Naive thymus-derived CD4-positive, alpha-beta T cell (primary cell): ENCODE measurements at regions not wholly inside any gene's neighbourhood (a gene's known extent, or its start where the extent isn't known, plus 50 kb on each side); places are given as distances from the start of the nearest gene placed in this dataset.

Experiments used
- ATAC-seq: fragments of 150-1000 bp; cut with Tn5 transposase; 2 replicates; pipeline ENCODE4 v1.10.0; 2021; ENCODE audit warnings: mild to moderate bottlenecking, moderate library complexity
- CTCF ChIA-PET: fragments of 350-600 bp; sonication (Branson Sonifier 250); formaldehyde crosslinking; loops from one replicate; lab custom pipeline; 2021; ENCODE audit warnings: antibody characterized with exemption; lab: Charles Lee
- POLR2A ChIA-PET: fragments of 350-600 bp; sonication (Branson Sonifier 250); formaldehyde crosslinking; loops from one replicate; lab custom pipeline; 2021; ENCODE audit warnings: antibody characterized with exemption, inconsistent platforms; lab: Charles Lee
- DNase-seq, 9 donors: peaks; one replicate each; pipeline versions ENCODE4 v3.0.0 to v3.0.0-alpha.2; 2020 to 2022; ENCODE audit warnings: mixed read lengths in 1 of 9
- H3K27ac ChIP-seq: one replicate; pipeline ENCODE4 v1.7.0; 2013; ENCODE audit warnings: mild to moderate bottlenecking, low read depth, low read length, moderate library complexity
- H3K27me3 ChIP-seq, 2 donors: one replicate each; pipeline ENCODE4 v1.7.0; 2013; ENCODE audit warnings: low read length in 2 of 2, mild to moderate bottlenecking in 2 of 2, moderate library complexity in 2 of 2; ENCODE audit not compliant: control insufficient read depth in 2 of 2, insufficient read depth in 2 of 2
- H3K36me3 ChIP-seq, 3 experiments: 1 replicate in 2 of 3; 2 replicates in 1 of 3; pipeline ENCODE4 v1.7.0; 2013; ENCODE audit warnings: low read length in 3 of 3, mild to moderate bottlenecking in 3 of 3, moderate library complexity in 1 of 3; ENCODE audit not compliant: insufficient read depth in 3 of 3, control insufficient read depth in 2 of 3
- H3K4me1 ChIP-seq, 2 donors: one replicate each; pipeline ENCODE4 v1.7.0; 2013; ENCODE audit warnings: low read length in 2 of 2, mild to moderate bottlenecking in 2 of 2, moderate library complexity in 1 of 2; ENCODE audit not compliant: control insufficient read depth in 2 of 2, insufficient read depth in 2 of 2
- H3K4me3 ChIP-seq: 2 replicates; pipeline ENCODE4 v1.7.0; 2013; ENCODE audit warnings: mild to moderate bottlenecking, low read length
- H3K9me3 ChIP-seq, 3 experiments: 1 replicate in 2 of 3; 2 replicates in 1 of 3; pipeline ENCODE4 v1.7.0; 2013; ENCODE audit warnings: low read length in 3 of 3; ENCODE audit not compliant: control insufficient read depth in 2 of 3
- H3K27ac Mint-ChIP-seq, 9 donors: one replicate each; pipeline ENCODE4 v1.8.0; 2020 to 2022; ENCODE audit warnings: mixed read lengths in 9 of 9, mild to moderate bottlenecking in 8 of 9, moderate library complexity in 5 of 9, inconsistent platforms in 2 of 9
- H3K27me3 Mint-ChIP-seq, 5 donors: one replicate each; pipeline ENCODE4 v1.8.0; 2021 to 2022; ENCODE audit warnings: mixed read lengths in 5 of 5, mild to moderate bottlenecking in 1 of 5
- H3K36me3 Mint-ChIP-seq, 5 donors: one replicate each; pipeline ENCODE4 v1.8.0; 2020 to 2022; ENCODE audit warnings: mixed read lengths in 5 of 5, mild to moderate bottlenecking in 3 of 5, inconsistent platforms in 1 of 5
- H3K4me1 Mint-ChIP-seq, 7 donors: one replicate each; pipeline ENCODE4 v1.8.0; 2020 to 2022; ENCODE audit warnings: mixed read lengths in 7 of 7, mild to moderate bottlenecking in 3 of 7, inconsistent platforms in 1 of 7
- H3K4me3 Mint-ChIP-seq, 10 donors: one replicate each; pipeline ENCODE4 v1.8.0; 2020 to 2022; ENCODE audit warnings: mild to moderate bottlenecking in 10 of 10, mixed read lengths in 10 of 10, moderate library complexity in 6 of 10, inconsistent platforms in 2 of 10
- H3K9me3 Mint-ChIP-seq, 11 donors: one replicate each; pipeline ENCODE4 v1.8.0; 2020 to 2022; ENCODE audit warnings: mixed read lengths in 11 of 11, mild to moderate bottlenecking in 4 of 11, inconsistent platforms in 1 of 11, moderate library complexity in 1 of 11
- intact Hi-C, 2 donors: fragments of 100-400 bp; cut with micrococcal nuclease; formaldehyde crosslinking; loops; one replicate each; pipeline ENCODE4 v1.15.1; 2023

- CTCF ChIA-PET, result interaction anchor here (0.6 kb wide), 1 partner anchor 28 kb away, joined by 3 read pairs; no protein-coding TSS in a partner anchor
- H3K27ac ChIP-seq, result no peak overlapping the region
- H3K27ac Mint-ChIP-seq, result no peak overlapping the region
- no peaks in the 10 kb centered on the region for H3K36me3 Mint-ChIP-seq
- DNase-seq (no peak), ATAC-seq (no peak)
- POLR2A ChIA-PET, result no interaction called here
- no peak overlapping the region for H3K4me3 Mint-ChIP-seq
- intact Hi-C loops, result no loop called here
- H3K4me3 ChIP-seq, result no peak overlapping the region
- H3K4me1 ChIP-seq, result no peaks in the 10 kb centered on the region
- no peaks in the 10 kb centered on the region for H3K36me3 ChIP-seq
- H3K27me3 ChIP-seq, result no peaks in the 10 kb centered on the region
- H3K4me1 Mint-ChIP-seq, result no peaks in the 10 kb centered on the region
- H3K9me3 Mint-ChIP-seq, result peaks cover 0 to 11% (median 2%) of the 10 kb centered on the region in 11 donors
- H3K9me3 ChIP-seq, result no peaks in the 10 kb centered on the region
- no peaks in the 10 kb centered on the region for H3K27me3 Mint-ChIP-seq
Observed at GRCh38 chr2:49444005-49444404, 289.7 kb upstream of the FSHR start.

- H3K27me3 ChIP-seq, result no peaks in the 10 kb centered on the region
- no peaks in the 10 kb centered on the region for H3K4me1 ChIP-seq
- ChIA-PET POLR2A (no interaction called here), CTCF (no interaction called here)
- Mint-ChIP-seq H3K27me3 (no peaks in the 10 kb centered on the region), H3K36me3 (no peaks in the 10 kb centered on the region), H3K9me3 (peaks cover 0 to 13% (median 3%) of the 10 kb centered on the region in 11 donors), H3K4me1 (no peaks in the 10 kb centered on the region), H3K4me3 (no peak overlapping the region), H3K27ac (no peak overlapping the region)
- H3K9me3 ChIP-seq, result no peaks in the 10 kb centered on the region
- ATAC-seq (no peak), DNase-seq (no peak)
- intact Hi-C loops, result no loop called here
- no peaks in the 10 kb centered on the region for H3K36me3 ChIP-seq
- no peak overlapping the region for H3K4me3 ChIP-seq
- H3K27ac ChIP-seq, result no peak overlapping the region
Observed at GRCh38 chr2:49426996-49427395, 272.7 kb upstream of the FSHR start.

GRCh38 chr2:49416252-49416651, 261.9 kb upstream of the FSHR start:
- POLR2A ChIA-PET, result no interaction called here
- CTCF ChIA-PET, result no interaction called here
- DNase-seq (no peak), ATAC-seq (no peak)
- no peak overlapping the region for H3K4me3 ChIP-seq
- intact Hi-C loops, result no loop called here
- Mint-ChIP-seq H3K4me3 (no peak overlapping the region), H3K4me1 (no peaks in the 10 kb centered on the region), H3K9me3 (peaks cover 0 to 7% (median 3%) of the 10 kb centered on the region in 11 donors), H3K27me3 (no peaks in the 10 kb centered on the region), H3K36me3 (no peaks in the 10 kb centered on the region), H3K27ac (no peak overlapping the region)
- H3K36me3 ChIP-seq, result no peaks in the 10 kb centered on the region
- H3K9me3 ChIP-seq, result no peaks in the 10 kb centered on the region
- H3K4me1 ChIP-seq, result no peaks in the 10 kb centered on the region
- H3K27me3 ChIP-seq, result no peaks in the 10 kb centered on the region
- no peak overlapping the region for H3K27ac ChIP-seq

- DNase-seq, result no peak
- no peaks in the 10 kb centered on the region for H3K27me3 Mint-ChIP-seq
- ATAC-seq, result no peak
- Histone ChIP-seq H3K27me3 (no peaks in the 10 kb centered on the region), H3K4me1 (no peaks in the 10 kb centered on the region), H3K27ac (no peak overlapping the region), H3K9me3 (no peaks in the 10 kb centered on the region), H3K36me3 (no peaks in the 10 kb centered on the region), H3K4me3 (no peak overlapping the region)
- H3K4me3 Mint-ChIP-seq, result no peak overlapping the region
- no peak overlapping the region for H3K27ac Mint-ChIP-seq
- ChIA-PET CTCF (no interaction called here), POLR2A (no interaction called here)
- peaks cover 0 to 32% (median 9%) of the 10 kb centered on the region in 11 donors for H3K9me3 Mint-ChIP-seq
- H3K4me1 Mint-ChIP-seq, result no peaks in the 10 kb centered on the region
- H3K36me3 Mint-ChIP-seq, result no peaks in the 10 kb centered on the region
- intact Hi-C loops, result no loop called here
Observed at GRCh38 chr2:49404108-49404507, 249.8 kb upstream of the FSHR start.

GRCh38 chr2:49403637-49404036, 249.3 kb upstream of the FSHR start:
- Mint-ChIP-seq H3K36me3 (no peaks in the 10 kb centered on the region), H3K27ac (no peak overlapping the region), H3K4me1 (no peaks in the 10 kb centered on the region), H3K4me3 (no peak overlapping the region), H3K27me3 (no peaks in the 10 kb centered on the region), H3K9me3 (peaks cover 0 to 28% (median 6%) of the 10 kb centered on the region in 11 donors)
- intact Hi-C loops, result no loop called here
- H3K27me3 ChIP-seq, result no peaks in the 10 kb centered on the region
- DNase-seq (no peak), ATAC-seq (no peak)
- no peak overlapping the region for H3K27ac ChIP-seq
- POLR2A ChIA-PET, result no interaction called here
- no peak overlapping the region for H3K4me3 ChIP-seq
- no peaks in the 10 kb centered on the region for H3K36me3 ChIP-seq
- no peaks in the 10 kb centered on the region for H3K4me1 ChIP-seq
- H3K9me3 ChIP-seq, result no peaks in the 10 kb centered on the region
- CTCF ChIA-PET, result no interaction called here

GRCh38 chr2:49379406-49379805, 225.1 kb upstream of the FSHR start:
- Mint-ChIP-seq H3K27me3 (no peaks in the 10 kb centered on the region), H3K9me3 (peaks cover 0 to 39% (median 8%) of the 10 kb centered on the region in 11 donors)
- no peak for ATAC-seq

GRCh38 chr2:49371128-49371701, 216.9 kb upstream of the FSHR start:
- POLR2A ChIA-PET, result no interaction called here
- intact Hi-C loops, result no loop called here
- ATAC-seq (no peak), DNase-seq (no peak)
- no peaks in the 10 kb centered on the region for H3K36me3 Mint-ChIP-seq
- H3K4me1 ChIP-seq, result no peaks in the 10 kb centered on the region
- CTCF ChIA-PET, result no interaction called here
- H3K9me3 Mint-ChIP-seq, result peaks cover 0 to 11% (median 5%) of the 10 kb centered on the region in 11 donors
- H3K27ac ChIP-seq, result no peak overlapping the region
- no peak overlapping the region for H3K27ac Mint-ChIP-seq
- H3K27me3 Mint-ChIP-seq, result no peaks in the 10 kb centered on the region
- no peaks in the 10 kb centered on the region for H3K9me3 ChIP-seq
- H3K27me3 ChIP-seq, result no peaks in the 10 kb centered on the region
- H3K4me3 ChIP-seq, result no peak overlapping the region
- no peaks in the 10 kb centered on the region for H3K4me1 Mint-ChIP-seq
- no peaks in the 10 kb centered on the region for H3K36me3 ChIP-seq
- no peak overlapping the region for H3K4me3 Mint-ChIP-seq

More at GRCh38 chr2:49379406-49379805, 225.1 kb upstream of the FSHR start:
- H3K27me3 ChIP-seq, result no peaks in the 10 kb centered on the region
- H3K27ac ChIP-seq, result no peak overlapping the region
- H3K36me3 ChIP-seq, result no peaks in the 10 kb centered on the region
- ChIA-PET POLR2A (no interaction called here), CTCF (no interaction called here)
- no peak overlapping the region for H3K4me3 Mint-ChIP-seq
- H3K4me3 ChIP-seq, result no peak overlapping the region
- intact Hi-C loops, result no loop called here
- H3K36me3 Mint-ChIP-seq, result peaks cover 0 to 4% (median 0%) of the 10 kb centered on the region in 5 donors
- no peak overlapping the region for H3K27ac Mint-ChIP-seq
- DNase-seq, result no peak
- H3K9me3 ChIP-seq, result no peaks in the 10 kb centered on the region
- no peaks in the 10 kb centered on the region for H3K4me1 ChIP-seq
- H3K4me1 Mint-ChIP-seq, result no peaks in the 10 kb centered on the region
